ENCODE measurements at regions not wholly inside any gene's neighbourhood (a gene's known extent, or its start where the extent isn't known, plus 50 kb on each side); places are given as distances from the start of the nearest gene placed in this dataset.

DNA sequence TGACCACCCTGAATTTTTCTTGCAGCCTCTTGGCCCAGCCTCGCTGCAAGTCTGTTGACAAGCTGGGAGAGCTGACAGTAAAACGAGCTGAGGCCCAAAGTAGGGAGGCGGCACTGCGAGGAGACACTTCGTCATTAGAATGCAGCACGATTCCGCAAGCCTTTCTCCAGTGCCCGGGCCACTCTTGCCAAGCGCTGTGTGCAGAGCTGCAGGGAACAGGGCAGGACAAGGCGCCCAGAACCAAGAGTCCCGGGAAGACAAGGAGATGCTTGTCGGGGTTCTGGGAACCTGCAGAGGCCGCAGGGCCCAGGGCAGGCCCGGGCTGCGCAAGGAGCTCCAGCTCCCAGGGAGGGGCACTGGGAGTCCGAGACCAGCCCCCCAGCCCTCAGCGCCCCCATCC is 187.1 kb downstream of the BCOR start:
- H3K9me3 Mint-ChIP-seq (ENCODE audit: low read depth, unreplicated experiment), result no peaks in the 10 kb centered on the region
- BruUV-seq (replicated peaks), result no TSS peak
- CTCF ChIA-PET, result no interaction called here
- intact Hi-C loops (cut with micrococcal nuclease; ENCODE audit: unreplicated experiment), result no loop called here
- peaks cover 9% of the 10 kb centered on the region for H3K36me3 Mint-ChIP-seq (ENCODE audit: insufficient read depth, unreplicated experiment)
- H3K4me3 Mint-ChIP-seq (ENCODE audit: low read depth, unreplicated experiment), result no peak overlapping the region
- H3K27me3 Mint-ChIP-seq (ENCODE audit: unreplicated experiment), result no peaks in the 10 kb centered on the region
- no peak for DNase-seq
- no peak for TF ChIP-seq CTCF (IDR thresholded peaks at IDR 0.05; ENCODE audit: unreplicated experiment)
- no peak overlapping the region for H3K27ac Mint-ChIP-seq (ENCODE audit: unreplicated experiment)
- H3K4me1 Mint-ChIP-seq (ENCODE audit: low read depth, unreplicated experiment), result peaks cover 24% of the 10 kb centered on the region

- Mint-ChIP-seq H3K36me3 (ENCODE audit: insufficient read depth, unreplicated experiment) (peaks cover 9% of the 10 kb centered on the region), H3K4me1 (ENCODE audit: low read depth, unreplicated experiment) (peaks cover 17% of the 10 kb centered on the region)
- DNase-seq, result no peak
These were observed 186.4 kb downstream of the BCOR start for GRCh38 chrX:39911278-39911897.

DNA sequence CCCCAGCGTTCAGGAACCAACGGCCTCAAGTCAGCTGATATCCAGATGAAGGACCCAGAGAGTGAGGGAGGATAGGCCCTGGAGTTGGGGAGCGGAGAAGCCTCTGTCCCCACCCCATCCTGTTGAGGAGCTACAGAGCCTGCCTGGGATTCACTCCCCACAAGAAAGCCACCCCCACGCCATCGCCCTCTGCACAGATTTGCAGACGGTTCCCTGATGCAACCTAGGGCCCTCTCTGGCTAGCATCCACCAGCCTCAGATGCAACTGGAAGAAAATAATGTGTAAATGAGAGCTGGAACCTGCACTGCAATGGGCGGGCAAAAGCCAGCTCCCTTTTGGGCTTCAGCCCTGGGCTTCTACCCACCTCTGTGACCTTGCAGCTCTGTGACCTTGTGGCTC is 185.6 kb downstream of the BCOR start:
- no peak for DNase-seq
- no peak overlapping the region for H3K4me3 Mint-ChIP-seq (ENCODE audit: low read depth, unreplicated experiment)
- peaks cover 9% of the 10 kb centered on the region for H3K36me3 Mint-ChIP-seq (ENCODE audit: insufficient read depth, unreplicated experiment)
- no peak overlapping the region for H3K27ac Mint-ChIP-seq (ENCODE audit: unreplicated experiment)
- CTCF ChIA-PET, result interaction anchor here (0.5 kb wide), 1 partner anchor 115 kb away, joined by 3 read pairs; no protein-coding TSS in a partner anchor
- H3K4me1 Mint-ChIP-seq (ENCODE audit: low read depth, unreplicated experiment), result peaks cover 17% of the 10 kb centered on the region
- H3K9me3 Mint-ChIP-seq (ENCODE audit: low read depth, unreplicated experiment), result no peaks in the 10 kb centered on the region
- BruUV-seq (replicated peaks), result no TSS peak
- no peak for TF ChIP-seq CTCF (IDR thresholded peaks at IDR 0.05; ENCODE audit: unreplicated experiment)
- H3K27me3 Mint-ChIP-seq (ENCODE audit: unreplicated experiment), result no peaks in the 10 kb centered on the region
- intact Hi-C loops (cut with micrococcal nuclease; ENCODE audit: unreplicated experiment), result no loop called here

More at GRCh38 chrX:39911278-39911897, 186.4 kb downstream of the BCOR start:
- Mint-ChIP-seq H3K27ac (ENCODE audit: unreplicated experiment) (no peak overlapping the region), H3K27me3 (ENCODE audit: unreplicated experiment) (no peaks in the 10 kb centered on the region), H3K9me3 (ENCODE audit: low read depth, unreplicated experiment) (no peaks in the 10 kb centered on the region), H3K4me3 (ENCODE audit: low read depth, unreplicated experiment) (no peak overlapping the region)
- BruUV-seq (replicated peaks), result no TSS peak
- intact Hi-C loops (cut with micrococcal nuclease; ENCODE audit: unreplicated experiment), result no loop called here
- CTCF ChIA-PET, result no interaction called here
- no peak for TF ChIP-seq CTCF (IDR thresholded peaks at IDR 0.05; ENCODE audit: unreplicated experiment)

- no peak for TF ChIP-seq CTCF (IDR thresholded peaks at IDR 0.05; ENCODE audit: unreplicated experiment)
- Mint-ChIP-seq H3K27ac (ENCODE audit: unreplicated experiment) (no peak overlapping the region), H3K4me3 (ENCODE audit: low read depth, unreplicated experiment) (no peak overlapping the region), H3K36me3 (ENCODE audit: insufficient read depth, unreplicated experiment) (no peaks in the 10 kb centered on the region), H3K27me3 (ENCODE audit: unreplicated experiment) (no peaks in the 10 kb centered on the region), H3K4me1 (ENCODE audit: low read depth, unreplicated experiment) (no peaks in the 10 kb centered on the region), H3K9me3 (ENCODE audit: low read depth, unreplicated experiment) (no peaks in the 10 kb centered on the region)
- no TSS peak for BruUV-seq (replicated peaks)
- CTCF ChIA-PET, result no interaction called here
- DNase-seq, result no peak
- intact Hi-C loops (cut with micrococcal nuclease; ENCODE audit: unreplicated experiment), result no loop called here
These were observed 182.7 kb downstream of the BCOR start for GRCh38 chrX:39915081-39915480.

Data from Calu3 (cell line).